Transverse colon (tissue), 4 donors: ENCODE measurements at regions not wholly inside any gene's neighbourhood (a gene's known extent, or its start where the extent isn't known, plus 50 kb on each side); places are given as distances from the start of the nearest gene placed in this dataset.

ENCODE experiments used
- DNase-seq: peaks from one replicate; pipeline ENCODE4 v3.0.0-alpha.2; 2019
- H3K27ac ChIP-seq, 4 donors: fragments of 200-600 bp; sonication (generic); 2 replicates each; pipeline ENCODE4 v1.5.1; 2016 to 2018; ENCODE audit warnings: inconsistent platforms in 4 of 4
- H3K27me3 ChIP-seq: fragments of 200-600 bp; sonication (generic); 2 replicates; pipeline ENCODE4 v1.5.1; 2017; ENCODE audit warnings: inconsistent platforms
- H3K36me3 ChIP-seq, 4 donors: fragments of 200-600 bp; sonication (generic); 2 replicates each; pipeline ENCODE4 v1.5.1; 2017 to 2019; ENCODE audit warnings: inconsistent platforms in 4 of 4
- H3K4me1 ChIP-seq, 4 donors: fragments of 200-600 bp; sonication (generic); 2 replicates each; pipeline ENCODE4 v1.5.1; 2017 to 2020; ENCODE audit warnings: inconsistent platforms in 4 of 4
- H3K4me3 ChIP-seq, 4 donors: fragments of 200-600 bp; sonication (generic); 1 replicate in 1 of 4; 2 replicates in 3 of 4; pipeline versions ENCODE4 v1.5.1 to v1.6.1; 2017 to 2019; ENCODE audit warnings: inconsistent platforms in 4 of 4
- H3K9me3 ChIP-seq, 2 donors: fragments of 200-600 bp; sonication (generic); 2 replicates each; pipeline ENCODE4 v1.5.1; 2017 to 2019; ENCODE audit warnings: inconsistent platforms in 2 of 2
- CTCF ChIP-seq, 5 experiments: fragments of 200-600 bp in 3 of 5; fragments of 450-650 bp in 2 of 5; sonication (generic) in 3 of 5; IDR thresholded peaks; 1 replicate in 2 of 5; 2 replicates in 3 of 5; pipeline ENCODE4 v1.5.1; 2016 to 2017; ENCODE audit warnings: antibody characterized with exemption in 5 of 5, inconsistent platforms in 3 of 5, mild to moderate bottlenecking in 2 of 5, moderate library complexity in 1 of 5
- EP300 ChIP-seq: sonication (generic); formaldehyde crosslinking; IDR thresholded peaks from one replicate; pipeline ENCODE4 v1.6.1; 2017; ENCODE audit warnings: antibody characterized with exemption, low read depth
- POLR2A ChIP-seq: fragments of 450-650 bp; IDR thresholded peaks from one replicate; pipeline ENCODE4 v1.6.1; 2016; ENCODE audit warnings: antibody characterized with exemption, mild to moderate bottlenecking, moderate library complexity
- POLR2AphosphoS5 ChIP-seq, 3 donors: sonication (generic); formaldehyde crosslinking; IDR thresholded peaks; one replicate each; pipeline ENCODE4 v1.6.1; 2016; ENCODE audit warnings: antibody characterized with exemption in 3 of 3
- WGBS, 2 donors: methylation state at CpG; one replicate each; pipeline ENCODE4 v1.1.5; 2018; ENCODE audit warnings: low coverage in 1 of 2; 5-methylcytosine and 5-hydroxymethylcytosine counted together
- in situ Hi-C, 4 donors: fragments of 200-750 bp; cut with MboI; loops; one replicate each; pipeline versions ENCODE4 v1.15.0 to v1.15.1; 2017; ENCODE audit warnings: low sequenced_read_pairs in 3 of 4, low pct_ligation_motif_present in 1 of 4, low pct_unique_long_range_greater_than_20kb in 1 of 4
- intact Hi-C: fragments of 100-400 bp; cut with DNase I; formaldehyde crosslinking; loops from one replicate; pipeline ENCODE4 v1.15.1; 2023; ENCODE audit warnings: low total_unique reads

- in situ Hi-C loops: no loop called here
These were observed 87.8 kb upstream of the FOXA2 start for GRCh38 chr20:22672191-22672590.

GRCh38 chr20:22673467-22673866, 89.1 kb upstream of the FOXA2 start:
- no peak for TF ChIP-seq CTCF (IDR thresholded peaks at IDR 0.05)
- no peak for TF ChIP-seq POLR2AphosphoS5 (IDR thresholded peaks at IDR 0.05)
- no peak for TF ChIP-seq EP300
- H3K9me3 ChIP-seq: peaks cover 0 to 8% of the 10 kb centered on the region in 2 donors
- H3K4me1 ChIP-seq: no peaks in the 10 kb centered on the region
- H3K27ac ChIP-seq: no peak overlapping the region
- 64 to 66% methylated on average over 6 of the region's 6 CpGs for whole genome bisulfite sequencing, 2 donors
- intact Hi-C loops (no loop called here), in situ Hi-C loops (no loop called here)
- peaks cover 32% of the 10 kb centered on the region for H3K27me3 ChIP-seq
- no peaks in the 10 kb centered on the region for H3K36me3 ChIP-seq
- no peak overlapping the region for H3K4me3 ChIP-seq
- no peak for DNase-seq

More at GRCh38 chr20:22672191-22672590, 87.8 kb upstream of the FOXA2 start:
- intact Hi-C loops: no loop called here
- Histone ChIP-seq H3K27ac (no peak overlapping the region), H3K36me3 (no peaks in the 10 kb centered on the region), H3K4me1 (no peaks in the 10 kb centered on the region), H3K4me3 (no peak overlapping the region), H3K27me3 (peaks cover 32% of the 10 kb centered on the region), H3K9me3 (peaks cover 0 to 8% of the 10 kb centered on the region in 2 donors)
- no peak for TF ChIP-seq CTCF (IDR thresholded peaks at IDR 0.05)
- TF ChIP-seq POLR2A: no peak
- TF ChIP-seq POLR2AphosphoS5 (IDR thresholded peaks at IDR 0.05): no peak
- no peak for TF ChIP-seq EP300
- WGBS, 2 donors: 89% methylated on average over 1 of the region's 1 CpG
- DNase-seq: no peak

- TF ChIP-seq POLR2AphosphoS5 (IDR thresholded peaks at IDR 0.05): no peak
- TF ChIP-seq POLR2A: no peak
- TF ChIP-seq CTCF (IDR thresholded peaks at IDR 0.05): no peak
- TF ChIP-seq EP300: no peak
- Histone ChIP-seq H3K36me3 (no peaks in the 10 kb centered on the region), H3K4me3 (no peak overlapping the region), H3K4me1 (no peaks in the 10 kb centered on the region), H3K27me3 (peaks cover 32% of the 10 kb centered on the region), H3K27ac (no peak overlapping the region), H3K9me3 (no peaks in the 10 kb centered on the region)
- in situ Hi-C loops (loop anchor here in 3 of 4 donors (25.0 kb wide), 2 partner anchors 562 to 937 kb away; partner anchors contain the start of gene CST9 (in 1 of the 3)), intact Hi-C loops (no loop called here)
- DNase-seq: no peak
- WGBS, 2 donors: 33 to 74% methylated on average over 1 to 10 of the region's 10 CpGs
These were observed 91.0 kb upstream of the FOXA2 start for GRCh38 chr20:22675341-22675740.

- WGBS, 2 donors: 81 to 93% methylated on average over 1 to 2 of the region's 2 CpGs
- DNase-seq: no peak
- Histone ChIP-seq H3K4me3 (no peak overlapping the region), H3K9me3 (no peaks in the 10 kb centered on the region), H3K36me3 (no peaks in the 10 kb centered on the region), H3K27me3 (peaks cover 8% of the 10 kb centered on the region), H3K27ac (no peak overlapping the region), H3K4me1 (no peaks in the 10 kb centered on the region)
- no peak for TF ChIP-seq EP300
- no peak for TF ChIP-seq POLR2AphosphoS5 (IDR thresholded peaks at IDR 0.05)
- TF ChIP-seq CTCF (IDR thresholded peaks at IDR 0.05): no peak
- in situ Hi-C loops (loop anchor here in 3 of 4 donors (25.0 kb wide), 2 partner anchors 559 to 934 kb away; partner anchors contain the start of gene CST9 (in 1 of the 3)), intact Hi-C loops (no loop called here)
These were observed 94.3 kb upstream of the FOXA2 start for GRCh38 chr20:22678678-22679077.
